ENCODE measurements at regions not wholly inside any gene's neighbourhood (a gene's known extent, or its start where the extent isn't known, plus 50 kb on each side); places are given as distances from the start of the nearest gene placed in this dataset.

DNA sequence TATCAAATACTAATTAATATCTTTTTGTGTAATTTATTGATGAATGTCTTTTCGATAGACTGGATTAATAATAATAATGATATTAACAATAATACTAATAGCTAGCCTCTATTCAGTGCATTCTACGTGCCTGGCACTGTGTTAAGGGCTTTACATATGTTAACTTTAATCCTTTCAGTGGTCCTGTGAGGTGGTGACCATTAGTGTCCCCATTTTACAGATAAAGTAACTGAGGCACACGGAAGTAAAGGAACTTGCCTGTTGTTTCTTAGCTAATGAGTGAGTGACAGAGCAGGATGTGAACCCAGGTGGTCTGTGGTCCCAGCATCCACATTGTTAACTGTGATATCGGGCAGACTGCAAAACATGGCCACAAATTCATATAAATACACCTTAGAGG is 335.7 kb upstream of the PROX1 start:
- DNase-seq = no peak

DNA sequence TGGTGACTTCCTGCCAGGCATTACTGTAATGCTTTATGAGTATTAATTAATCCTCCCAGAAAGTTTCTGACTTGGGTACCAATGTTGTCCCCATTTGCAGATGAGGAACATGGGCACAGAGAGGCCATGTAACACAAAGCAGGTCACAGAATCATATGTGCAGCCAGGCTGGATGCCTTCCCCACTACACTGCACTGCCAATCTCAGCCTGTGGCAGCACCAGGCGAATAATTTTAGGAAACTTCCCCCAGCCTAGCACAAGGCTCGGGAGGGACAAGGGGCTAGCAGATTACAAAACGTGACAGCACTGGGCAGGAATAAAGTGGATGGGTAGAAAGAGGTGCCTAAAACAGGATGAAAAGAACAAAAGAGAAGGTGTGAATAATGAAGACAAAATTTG is 331.7 kb upstream of the PROX1 start:
- no peak for DNase-seq

DNA sequence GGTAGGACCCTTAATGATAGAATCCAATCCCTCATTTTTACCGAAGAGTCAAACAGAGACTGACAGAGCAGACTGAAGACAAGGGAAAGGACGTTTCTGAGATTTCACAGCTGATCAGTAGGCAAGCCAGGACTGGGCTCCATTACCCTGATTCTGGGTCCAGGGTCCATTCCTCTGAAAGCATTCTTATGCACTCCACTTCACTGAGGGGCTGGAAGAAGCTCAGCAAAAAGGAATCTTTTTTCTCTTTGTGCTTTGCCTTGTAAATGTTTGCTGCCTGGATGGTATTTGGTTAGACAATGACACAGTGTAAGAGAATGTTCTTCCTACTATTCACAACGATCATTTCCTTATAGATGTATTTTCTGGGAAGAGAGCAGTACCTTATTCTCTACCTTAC is 331.3 kb upstream of the PROX1 start:
- DNase-seq = no peak

DNA sequence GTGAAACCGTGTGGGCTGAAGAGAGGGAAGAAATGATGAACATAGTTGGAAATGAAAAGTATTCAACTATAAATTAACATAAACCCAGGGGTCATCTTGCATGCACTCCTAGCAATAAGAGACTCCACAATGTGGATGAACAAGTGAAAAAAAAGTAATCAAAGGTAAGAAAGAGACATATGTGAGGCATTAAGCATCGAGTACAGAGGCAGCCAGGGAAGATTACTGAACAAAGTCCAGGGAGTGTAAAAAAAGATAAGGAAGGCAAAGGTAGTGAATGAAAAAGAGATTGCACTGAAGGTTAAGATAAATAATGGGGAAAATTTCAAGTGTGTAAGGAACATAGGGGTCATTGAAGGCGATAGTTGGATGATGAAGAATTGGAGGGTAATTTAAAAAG is 330.8 kb upstream of the PROX1 start:
- no peak for DNase-seq

- DNase-seq = no peak
Measured at GRCh38 chr1:213657879-213658278, 329.9 kb upstream of the PROX1 start.

GRCh38 chr1:213658457-213658856 is 329.3 kb upstream of the PROX1 start:
- no peak for DNase-seq

DNA sequence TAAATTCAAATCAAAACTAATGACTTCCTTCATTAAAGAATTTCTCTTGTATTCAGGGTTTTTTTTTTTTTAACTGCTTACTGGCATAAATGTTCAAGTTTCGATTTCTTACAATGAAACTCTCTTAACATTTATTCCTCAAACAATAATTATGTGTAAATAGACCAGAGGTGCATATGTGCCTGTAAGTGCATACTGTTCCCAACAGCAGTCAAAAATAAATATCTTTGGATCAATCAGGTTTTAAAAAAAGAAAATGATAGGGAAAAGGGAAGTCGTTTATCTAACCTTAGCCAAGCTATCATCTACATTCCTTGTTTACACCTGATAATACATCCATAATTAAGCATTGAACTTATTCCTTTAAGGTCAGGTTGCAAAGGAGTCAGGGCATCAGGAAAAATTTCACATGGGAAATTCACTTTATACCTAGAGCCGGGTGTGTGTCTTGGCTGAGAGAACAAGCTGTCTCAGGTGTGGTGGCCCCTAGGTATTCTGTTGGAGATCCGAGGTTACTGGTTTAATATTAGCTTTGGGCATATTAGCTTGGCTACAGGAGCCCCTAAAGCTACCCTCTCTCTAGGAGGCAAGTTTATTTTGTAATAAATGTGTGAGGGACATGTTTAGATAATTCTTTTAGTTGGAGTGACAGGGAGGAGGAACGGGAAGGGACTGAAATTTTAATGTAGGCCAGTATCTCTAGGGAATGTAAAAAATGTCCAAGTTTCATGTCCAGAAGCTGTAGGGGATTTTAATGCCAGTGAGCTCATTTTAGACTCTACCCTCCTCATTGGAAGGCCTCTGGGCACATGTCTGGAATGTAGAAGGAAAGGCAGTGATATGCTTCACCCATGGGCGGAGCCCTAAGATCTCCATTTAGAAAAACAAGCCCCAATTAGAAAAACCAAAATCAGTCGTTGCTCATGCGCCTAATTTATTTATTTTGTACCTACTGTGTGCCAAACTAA is 327.9 kb upstream of the PROX1 start:
- DNase-seq = no peak

- DNase-seq = no peak
Measured at GRCh38 chr1:213661302-213661701, 326.5 kb upstream of the PROX1 start.

GRCh38 chr1:213666113-213666512 is 321.7 kb upstream of the PROX1 start:
- DNase-seq = no peak

- no peak for DNase-seq
Measured at GRCh38 chr1:213666922-213667321, 320.9 kb upstream of the PROX1 start.

DNA sequence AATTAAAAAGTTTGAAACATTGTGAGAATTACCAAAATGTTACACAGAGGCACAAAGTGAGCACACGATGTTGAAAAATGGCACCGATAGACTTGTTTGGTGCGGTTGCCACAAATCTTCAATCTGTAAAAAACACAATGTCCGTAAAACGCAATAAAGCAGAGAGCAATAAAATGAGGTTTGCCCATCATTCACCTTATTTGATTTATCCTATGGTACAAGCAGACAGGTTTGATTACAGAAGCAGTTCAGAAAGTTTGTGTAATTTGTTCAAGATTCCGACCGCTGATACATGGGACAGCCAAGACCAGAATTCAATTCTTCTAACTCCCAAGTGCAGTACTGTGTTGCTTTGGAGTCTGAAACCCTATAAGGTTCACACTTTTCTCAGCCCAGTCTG is 318.3 kb upstream of the PROX1 start:
- no peak for DNase-seq

- no peak for DNase-seq
Measured at GRCh38 chr1:213669964-213670691, 317.6 kb upstream of the PROX1 start.

DNA sequence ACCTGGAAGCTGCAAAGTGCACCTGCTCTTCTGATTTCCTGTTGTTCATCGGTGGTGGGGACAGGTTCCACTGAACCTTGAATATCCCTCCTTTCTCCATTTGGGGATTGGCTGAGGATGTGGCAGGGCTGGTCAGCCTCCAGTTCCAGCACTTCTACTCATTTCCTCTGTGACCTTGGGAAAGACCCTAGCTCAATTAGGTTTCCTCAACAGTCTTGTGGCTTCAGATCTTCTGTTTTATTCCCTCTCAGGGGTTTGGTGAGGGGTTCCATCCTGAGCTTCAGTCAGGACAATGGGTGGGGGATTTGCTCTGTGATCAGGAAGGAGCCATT is 317.1 kb upstream of the PROX1 start:
- DNase-seq = no peak

- no peak for DNase-seq
Measured at GRCh38 chr1:213675043-213675442, 312.7 kb upstream of the PROX1 start.

DNA sequence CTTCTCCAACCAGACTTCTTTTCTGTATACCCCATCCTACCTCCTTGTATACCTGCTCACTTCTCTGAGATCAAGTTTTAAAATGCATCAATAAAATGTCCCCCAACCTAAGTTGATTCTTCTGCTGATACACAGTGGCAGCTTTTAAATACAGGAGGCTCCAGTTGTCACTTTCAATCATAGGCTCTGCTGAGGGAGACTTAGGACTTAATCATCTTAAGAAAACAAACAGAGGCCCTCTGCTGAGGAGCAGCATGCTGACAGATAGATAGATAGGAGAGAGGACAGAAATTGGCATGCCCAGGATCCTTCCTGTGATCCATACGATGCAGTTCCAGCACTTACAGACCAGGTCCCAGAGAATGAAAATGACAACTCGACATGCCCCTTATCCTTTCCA is 311.0 kb upstream of the PROX1 start:
- DNase-seq = no peak

DNA sequence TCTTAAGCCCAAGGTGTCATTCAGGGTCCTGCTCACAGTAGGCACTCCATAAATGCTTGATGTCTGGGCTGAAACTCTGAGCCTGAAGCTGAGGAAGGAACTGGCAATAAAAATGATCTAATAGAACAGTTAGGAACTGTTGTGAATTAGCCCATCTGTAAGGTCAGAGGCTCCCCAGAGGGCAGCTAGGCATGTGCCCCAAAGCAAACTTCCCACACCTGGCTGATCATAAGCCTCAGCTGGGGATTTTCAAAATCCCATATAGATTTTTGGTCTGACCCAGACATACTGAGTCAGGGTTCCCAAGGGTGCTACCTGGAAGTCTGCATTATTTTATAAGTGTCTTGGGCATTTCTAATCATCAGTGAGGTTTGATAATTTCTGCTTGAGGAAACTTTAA is 309.4 kb upstream of the PROX1 start:
- DNase-seq = no peak

- no peak for DNase-seq
Measured at GRCh38 chr1:213678753-213679152, 309.0 kb upstream of the PROX1 start.

DNA sequence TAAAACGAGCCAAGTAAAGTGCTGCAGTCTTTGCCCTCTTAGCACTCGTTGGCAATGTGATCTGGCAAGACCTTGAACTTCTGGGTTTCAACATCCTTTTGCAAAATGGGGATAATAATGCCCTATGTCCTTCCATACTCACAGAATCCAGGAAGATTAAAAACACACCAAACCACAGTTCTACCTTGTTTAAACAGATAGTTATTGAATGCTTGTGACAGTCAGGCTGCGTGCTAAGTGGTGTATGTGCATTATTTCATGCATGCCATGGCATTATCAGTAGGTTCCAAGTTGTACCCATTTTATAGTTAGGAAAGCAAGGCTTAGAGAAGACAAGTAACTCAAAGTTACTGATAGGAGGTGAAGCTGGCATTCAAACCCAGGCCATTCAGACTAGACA is 308.6 kb upstream of the PROX1 start:
- DNase-seq = no peak

DNA sequence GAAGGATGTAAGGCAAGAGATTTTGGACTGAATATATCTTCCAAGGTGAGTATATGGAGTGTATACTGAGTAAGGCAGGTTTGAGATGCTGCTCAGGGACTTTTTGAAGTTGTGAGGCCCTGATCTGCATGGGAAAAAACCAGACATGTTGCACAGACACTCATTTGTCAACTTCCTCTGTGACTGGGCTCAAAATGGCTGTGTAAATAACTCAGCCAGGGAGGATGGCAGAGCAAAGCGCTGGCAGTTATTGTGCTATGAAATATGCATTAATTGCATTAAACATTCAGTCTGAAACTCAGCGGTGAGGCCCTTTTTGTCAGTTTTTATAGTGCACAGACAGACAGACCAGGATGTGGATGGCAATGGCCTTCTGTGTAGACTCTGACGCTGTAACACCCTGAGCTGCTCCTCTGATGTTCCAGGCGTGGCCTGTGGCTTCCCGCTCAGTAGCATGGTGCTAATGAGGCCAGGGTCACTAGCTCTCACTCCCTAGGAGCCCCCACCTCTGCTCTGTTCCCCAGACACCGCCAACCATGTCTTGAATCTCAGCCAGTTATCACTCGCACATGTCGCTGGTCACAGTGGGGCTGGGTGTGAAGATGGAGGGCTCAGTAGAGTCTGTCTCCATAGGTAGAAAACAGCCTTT is 307.0 kb upstream of the PROX1 start:
- DNase-seq = no peak

- DNase-seq = no peak
Measured at GRCh38 chr1:213681788-213682340, 305.9 kb upstream of the PROX1 start.

DNA sequence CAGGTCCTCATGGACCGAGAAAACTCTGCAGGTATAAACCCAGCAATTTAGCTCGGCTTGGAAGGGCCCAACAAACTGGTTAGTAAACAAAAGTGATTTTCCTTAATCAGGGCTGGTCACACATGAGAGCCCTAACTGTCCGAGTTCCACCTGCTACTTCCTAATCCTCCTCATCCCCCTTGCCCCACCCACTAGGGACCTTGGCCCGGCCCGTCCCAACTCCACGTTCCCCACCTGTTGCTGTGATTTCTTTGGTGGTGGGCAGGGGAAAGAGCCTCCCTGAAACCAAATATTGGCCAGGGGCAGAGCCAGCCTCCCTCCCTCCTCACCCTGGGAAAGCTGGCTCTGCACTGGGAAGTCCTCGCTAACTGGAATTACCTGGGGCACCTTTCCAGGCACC is 304.2 kb upstream of the PROX1 start:
- no peak for DNase-seq

- no peak for DNase-seq
Measured at GRCh38 chr1:213684454-213684853, 303.3 kb upstream of the PROX1 start.

DNA sequence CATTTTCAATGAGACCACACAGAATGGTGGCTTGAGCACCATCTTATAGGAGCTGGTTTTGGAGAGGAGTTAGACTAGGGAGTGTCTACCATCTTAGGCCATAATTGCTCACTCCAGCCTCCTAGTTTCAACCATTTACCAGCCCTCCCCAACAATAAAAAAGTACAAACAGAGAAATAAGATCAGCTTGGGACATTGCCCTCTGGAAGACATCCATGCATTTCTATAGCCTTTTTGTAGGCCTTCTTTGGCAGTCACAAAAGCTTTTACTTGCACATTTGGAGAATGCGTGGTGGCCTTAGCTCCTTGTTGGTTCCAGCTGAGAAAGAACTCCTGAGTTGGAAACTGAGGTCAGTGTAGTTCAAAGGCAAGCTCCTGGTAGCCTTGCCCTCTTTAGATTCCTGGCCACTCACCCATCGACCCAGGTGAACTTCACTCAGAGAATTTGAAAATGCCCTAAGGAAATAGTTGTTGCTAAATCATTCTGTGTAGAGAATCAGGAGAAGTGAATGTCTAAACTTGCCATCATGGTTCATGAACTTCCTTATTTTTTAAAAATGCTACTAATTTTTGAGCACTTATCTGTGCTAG is 301.7 kb upstream of the PROX1 start:
- DNase-seq = no peak

All from occipital lobe (tissue), 1 donor.